ENCODE measurements at regions not wholly inside any gene's neighbourhood (a gene's known extent, or its start where the extent isn't known, plus 50 kb on each side); places are given as distances from the start of the nearest gene placed in this dataset.

GRCh38 chr19:28583713-28584112 is 629.2 kb downstream of the UQCRFS1 start:
- H3K36me3 ChIP-seq, result no peaks in the 10 kb centered on the region
- TF ChIP-seq CTCF (IDR thresholded peaks at IDR 0.05), result no peak
- no peaks in the 10 kb centered on the region for H3K4me1 ChIP-seq
- intact Hi-C loops (cut with DNase I), result no loop called here
- H3K9me3 ChIP-seq, result no peaks in the 10 kb centered on the region
- H3K4me3 ChIP-seq, result no peak overlapping the region
- peaks cover 0 to 10% (median 0%) of the 10 kb centered on the region in 7 donors for H3K27me3 ChIP-seq
- ATAC-seq (no peak), DNase-seq (no peak)
- H3K27ac ChIP-seq, result no peak overlapping the region
- 90% methylated on average over 8 of the region's 8 CpGs for WGBS, 2 donors

- Histone ChIP-seq H3K9me3 (no peaks in the 10 kb centered on the region), H3K27me3 (peaks cover 0 to 10% (median 0%) of the 10 kb centered on the region in 7 donors), H3K36me3 (no peaks in the 10 kb centered on the region), H3K4me1 (no peaks in the 10 kb centered on the region), H3K4me3 (no peak overlapping the region), H3K27ac (no peak overlapping the region)
- no peak for TF ChIP-seq CTCF (IDR thresholded peaks at IDR 0.05)
- no peak for ATAC-seq
- DNase-seq, result no peak
- WGBS, 2 donors, result 79 to 84% methylated on average over 3 of the region's 3 CpGs
- intact Hi-C loops (cut with DNase I), result no loop called here
These were observed 629.7 kb downstream of the UQCRFS1 start for GRCh38 chr19:28583242-28583641.

GRCh38 chr19:28582796-28583195 is 630.2 kb downstream of the UQCRFS1 start:
- ATAC-seq, result no peak
- DNase-seq, result no peak
- H3K27ac ChIP-seq, result no peak overlapping the region
- no peaks in the 10 kb centered on the region for H3K36me3 ChIP-seq
- H3K4me3 ChIP-seq, result no peak overlapping the region
- TF ChIP-seq CTCF (IDR thresholded peaks at IDR 0.05), result no peak
- no peaks in the 10 kb centered on the region for H3K4me1 ChIP-seq
- intact Hi-C loops (cut with DNase I), result no loop called here
- 44 to 52% methylated on average over 2 of the region's 2 CpGs for WGBS, 2 donors
- peaks cover 0 to 10% (median 0%) of the 10 kb centered on the region in 7 donors for H3K27me3 ChIP-seq
- no peaks in the 10 kb centered on the region for H3K9me3 ChIP-seq

GRCh38 chr19:28582344-28582743 is 630.6 kb downstream of the UQCRFS1 start:
- peaks cover 0 to 10% (median 0%) of the 10 kb centered on the region in 7 donors for H3K27me3 ChIP-seq
- H3K9me3 ChIP-seq, result no peaks in the 10 kb centered on the region
- no peak for TF ChIP-seq CTCF (IDR thresholded peaks at IDR 0.05)
- H3K36me3 ChIP-seq, result no peaks in the 10 kb centered on the region
- H3K4me1 ChIP-seq, result no peaks in the 10 kb centered on the region
- ATAC-seq (no peak), DNase-seq (no peak)
- intact Hi-C loops (cut with DNase I), result no loop called here
- WGBS, 2 donors, result 87 to 94% methylated on average over 6 of the region's 6 CpGs
- no peak overlapping the region for H3K27ac ChIP-seq
- H3K4me3 ChIP-seq, result no peak overlapping the region

- H3K9me3 ChIP-seq, result no peaks in the 10 kb centered on the region
- TF ChIP-seq CTCF (IDR thresholded peaks at IDR 0.05), result no peak
- no peak overlapping the region for H3K27ac ChIP-seq
- DNase-seq, result no peak
- H3K4me3 ChIP-seq, result no peak overlapping the region
- H3K36me3 ChIP-seq, result no peaks in the 10 kb centered on the region
- intact Hi-C loops (cut with DNase I), result no loop called here
- 68 to 72% methylated on average over 4 of the region's 4 CpGs for WGBS, 2 donors
- peaks cover 0 to 10% (median 0%) of the 10 kb centered on the region in 7 donors for H3K27me3 ChIP-seq
- ATAC-seq, result no peak
- no peaks in the 10 kb centered on the region for H3K4me1 ChIP-seq
These were observed 631.5 kb downstream of the UQCRFS1 start for GRCh38 chr19:28581468-28581770.

Measured in heart right ventricle (tissue), 16 donors.